ENCODE measurements at regions not wholly inside any gene's neighbourhood (a gene's known extent, or its start where the extent isn't known, plus 50 kb on each side); places are given as distances from the start of the nearest gene placed in this dataset.
"Not testable (repeated sequence)": the region's sequence is repeated elsewhere in the genome, so short reads cannot be mapped to it uniquely, and the experiment has no call there.

DNA sequence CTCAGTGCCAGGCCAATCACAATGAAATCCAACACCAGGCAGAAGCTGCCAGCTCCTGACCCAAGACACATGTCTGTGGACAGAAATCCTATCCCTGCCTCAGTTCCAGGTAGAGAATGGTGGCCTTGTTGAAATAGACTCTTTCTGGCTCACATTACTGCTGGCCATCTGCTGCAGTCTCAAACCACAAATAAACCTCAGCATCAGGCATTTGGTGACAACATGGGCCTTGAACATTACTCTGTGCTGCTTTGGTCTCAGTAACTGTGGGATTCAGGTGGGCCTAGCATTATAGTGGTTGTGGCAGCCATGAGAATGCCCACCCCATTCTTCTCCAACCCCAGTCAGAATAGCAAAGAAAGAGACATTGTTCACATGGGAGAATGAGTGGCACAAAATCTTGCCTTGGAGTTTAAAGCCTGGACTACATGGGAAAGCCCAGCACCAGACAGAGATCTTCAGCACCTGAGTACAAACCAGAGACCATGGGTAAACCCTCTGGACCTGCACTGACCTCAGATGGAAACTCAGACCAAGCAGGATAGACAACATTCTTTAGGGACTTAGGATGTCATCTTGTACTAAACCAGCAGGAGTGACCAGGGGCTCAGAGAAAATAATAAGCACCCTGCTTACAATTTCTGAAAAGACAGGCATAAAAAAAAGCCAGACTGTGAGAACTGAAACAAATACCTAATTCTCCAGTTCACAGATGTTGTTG lies 50.4 kb upstream of the TRAM1L1 start:
- DNase-seq, result no peak

DNA sequence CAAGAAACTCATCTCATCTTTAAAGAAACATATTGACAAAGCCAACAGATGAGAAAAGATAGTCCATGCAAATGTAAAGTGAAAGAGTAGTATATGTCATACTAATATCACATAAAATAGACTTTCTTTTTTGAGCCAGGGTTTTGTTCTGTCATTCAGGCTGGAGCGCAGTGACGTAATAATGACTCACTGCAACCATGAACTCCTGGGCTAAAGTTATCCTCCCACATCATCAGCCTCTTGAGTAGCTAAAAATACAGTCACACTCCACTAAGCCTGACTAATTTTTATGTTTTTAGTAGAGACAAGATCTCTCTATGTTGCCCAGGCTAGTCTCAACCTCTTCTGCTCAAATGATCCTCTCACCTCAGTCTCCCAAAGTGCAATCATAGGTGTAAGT lies 51.8 kb upstream of the TRAM1L1 start:
- no peak for DNase-seq

DNA sequence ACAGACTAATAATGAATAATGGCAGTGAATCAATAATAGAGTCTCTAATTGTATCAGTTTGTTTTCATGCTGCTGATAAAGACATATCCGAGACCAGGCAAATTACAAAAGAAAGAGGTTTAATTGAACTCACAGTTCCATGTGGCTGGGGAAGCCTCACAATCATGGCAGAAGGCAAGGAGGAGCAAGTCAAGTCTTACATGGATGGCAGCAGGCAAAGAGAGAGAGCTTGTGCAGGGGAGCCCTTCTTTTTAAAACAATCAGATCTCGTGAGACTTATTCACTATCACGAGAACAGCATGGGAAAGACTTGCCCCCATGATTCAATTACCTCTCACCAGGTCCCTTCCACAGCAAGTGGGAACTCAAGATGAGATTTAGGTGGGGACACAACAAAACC lies 53.4 kb upstream of the TRAM1L1 start:
- DNase-seq, result not testable (repeated sequence)

DNA sequence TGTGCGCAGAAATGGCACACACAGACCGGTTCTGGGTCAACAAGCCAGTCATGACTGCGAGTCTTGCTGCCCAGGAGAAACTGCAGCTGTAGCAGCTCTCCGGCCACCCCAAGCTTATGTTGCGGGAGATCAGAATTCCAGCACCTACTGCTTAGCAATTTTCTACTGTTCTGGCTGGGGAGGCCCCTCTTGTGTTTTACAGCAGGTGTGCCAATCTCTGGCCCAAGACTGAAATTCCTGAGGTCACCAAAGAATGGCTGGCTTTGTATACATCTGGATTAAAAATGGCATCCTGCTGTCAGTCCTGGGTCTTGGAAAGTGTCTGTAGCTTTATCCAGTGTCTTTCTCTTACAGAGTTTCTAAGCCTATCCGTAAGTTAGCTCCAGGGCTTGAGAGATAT lies 68.9 kb upstream of the TRAM1L1 start:
- no peak for DNase-seq

DNA sequence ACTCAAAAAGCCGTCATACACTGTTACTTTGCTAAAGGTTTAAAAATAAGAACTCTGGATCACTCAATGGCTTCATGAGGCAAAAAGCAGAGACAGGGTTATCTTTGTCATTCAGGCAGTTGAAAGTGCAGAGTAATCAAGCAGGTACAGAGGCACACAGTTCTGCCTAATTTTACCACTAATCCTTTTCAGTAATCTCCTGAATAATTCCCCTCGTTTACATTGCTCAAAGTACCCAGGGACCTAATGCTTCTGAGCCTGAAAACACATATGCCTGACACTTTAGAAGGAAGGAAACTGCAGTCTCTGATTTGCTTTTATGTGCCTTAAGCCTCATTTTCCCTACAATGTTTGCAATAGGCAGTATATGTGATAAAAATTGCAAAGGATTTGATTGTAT lies 71.4 kb upstream of the TRAM1L1 start:
- no peak for DNase-seq

DNA sequence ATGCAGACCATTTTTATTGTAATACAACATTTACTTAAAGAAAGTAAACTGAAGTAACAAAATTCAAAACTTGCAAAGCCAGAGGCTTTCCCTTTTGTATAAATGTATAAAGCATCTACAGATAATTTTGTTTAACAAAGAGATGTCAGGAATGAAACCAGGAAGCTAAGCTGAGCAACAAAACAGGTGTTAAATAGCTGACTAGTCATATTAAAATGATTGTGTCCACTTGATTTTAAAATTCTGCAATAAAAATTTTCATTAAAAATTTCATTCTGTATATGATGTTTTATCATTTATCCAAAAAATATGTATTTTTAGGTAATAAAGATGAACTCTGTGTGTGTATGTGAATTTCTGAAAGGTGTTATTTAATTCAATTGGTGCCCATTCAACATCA lies 72.0 kb upstream of the TRAM1L1 start:
- DNase-seq, result no peak

DNA sequence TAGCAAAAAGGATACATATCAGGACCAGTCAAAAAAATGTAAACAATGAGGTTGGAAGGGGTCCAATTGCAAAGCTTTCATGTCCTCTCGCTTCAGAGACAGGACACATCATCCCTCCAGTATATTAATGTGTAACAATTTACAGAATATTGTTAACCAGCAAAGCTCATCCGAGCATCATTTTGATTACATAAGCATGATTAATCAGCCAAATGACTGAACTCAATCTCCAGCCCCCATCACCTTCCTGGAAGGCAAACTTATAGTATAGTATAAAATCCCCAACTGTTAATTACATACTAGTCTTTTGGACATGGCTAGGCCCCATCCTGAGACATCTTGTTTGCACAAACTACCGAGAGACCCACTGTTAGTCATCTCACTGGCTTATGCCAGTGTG lies 77.6 kb upstream of the TRAM1L1 start:
- no peak for DNase-seq

DNA sequence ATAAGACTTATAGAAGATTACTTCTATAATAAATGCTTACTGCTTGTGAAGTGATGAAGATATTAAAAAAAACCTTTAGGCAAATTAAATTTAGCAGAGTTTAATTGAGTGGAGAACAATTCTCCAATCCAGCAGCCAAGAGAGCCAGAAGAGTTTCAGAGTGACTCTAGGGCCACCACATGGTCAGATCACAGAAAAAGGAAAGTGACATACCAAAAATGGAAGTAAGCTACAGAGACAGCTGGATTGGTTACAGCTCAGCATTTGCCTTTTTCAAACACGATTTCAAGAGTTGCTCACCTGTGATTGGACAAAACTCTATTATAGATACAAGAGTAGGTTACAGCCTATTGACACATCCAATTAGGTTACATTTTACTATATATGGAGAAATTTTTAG lies 79.0 kb upstream of the TRAM1L1 start:
- no peak for DNase-seq

DNA sequence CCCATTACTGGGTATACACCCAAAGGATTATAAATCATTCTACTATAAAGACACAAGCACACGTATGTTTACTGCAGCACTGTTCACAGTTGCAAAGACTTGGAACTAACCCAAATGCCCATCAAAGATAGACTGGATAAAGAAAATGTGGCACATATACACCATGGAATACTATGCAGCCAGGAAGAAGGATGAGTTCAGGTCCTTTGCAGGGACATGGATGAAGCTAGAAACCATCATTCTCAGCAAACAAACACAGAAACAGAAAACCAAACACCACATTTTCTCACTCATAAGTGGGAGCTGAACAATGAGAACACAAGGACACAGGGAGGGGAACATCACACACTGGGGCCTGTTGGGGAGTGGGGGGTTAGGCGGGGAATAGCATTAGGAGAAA lies 90.0 kb upstream of the TRAM1L1 start:
- DNase-seq, result not testable (repeated sequence)

DNA sequence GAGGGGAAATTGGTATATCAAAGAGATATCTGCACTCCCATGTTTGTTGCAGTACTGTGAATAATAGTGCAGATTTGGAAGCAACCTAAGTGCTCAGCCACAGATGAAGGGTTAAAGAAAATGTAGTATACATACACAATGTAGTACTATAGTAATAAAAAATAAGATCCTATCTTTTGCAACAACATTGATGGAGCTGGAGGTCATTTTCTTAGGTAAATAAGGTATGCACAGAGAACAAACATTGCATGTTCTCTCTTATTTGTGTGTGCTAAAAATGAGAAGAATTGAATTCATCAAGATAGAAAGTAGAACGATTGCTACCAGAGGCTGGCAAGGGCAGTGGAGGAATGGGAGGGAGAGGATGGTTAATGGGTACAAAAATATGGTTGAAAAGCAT lies 117.9 kb upstream of the TRAM1L1 start:
- DNase-seq, result no peak

DNA sequence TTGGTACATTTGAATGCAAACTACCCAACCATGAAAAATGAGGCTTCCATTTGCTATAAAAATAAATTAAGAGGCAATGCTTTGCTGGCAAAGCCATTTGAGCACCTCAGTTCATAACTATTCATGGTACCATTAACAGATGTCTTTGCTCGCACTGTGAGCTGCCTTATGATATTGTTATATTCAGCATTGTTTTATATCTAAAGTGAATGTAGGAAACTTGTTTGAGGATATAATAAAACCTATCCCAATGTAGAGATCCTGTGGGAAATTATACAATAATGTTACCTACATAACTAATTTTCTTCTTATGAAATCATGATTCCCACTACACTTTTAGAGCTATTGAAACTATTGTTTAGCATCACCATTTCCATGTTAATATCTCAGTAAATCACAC lies 125.2 kb upstream of the TRAM1L1 start:
- DNase-seq, result no peak

DNA sequence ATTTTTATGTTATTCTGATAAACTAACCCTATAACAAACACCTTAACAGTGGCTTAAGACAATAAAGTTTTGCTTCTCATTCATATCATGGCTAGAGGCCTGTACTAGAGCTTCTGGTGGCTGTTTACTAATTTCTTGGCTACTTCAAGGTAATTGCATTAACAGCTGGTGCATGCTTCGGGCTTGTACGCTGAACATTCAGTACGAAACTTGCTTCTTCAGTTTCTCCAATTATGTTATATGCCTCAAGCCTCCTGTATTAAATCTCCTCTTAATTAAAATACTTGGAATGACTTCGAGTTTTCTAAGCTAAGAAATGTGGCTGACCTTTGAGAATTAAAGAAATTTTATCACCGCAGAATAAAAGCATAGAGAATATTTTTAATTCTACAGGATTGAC lies 138.9 kb upstream of the TRAM1L1 start:
- DNase-seq, result no peak

DNA sequence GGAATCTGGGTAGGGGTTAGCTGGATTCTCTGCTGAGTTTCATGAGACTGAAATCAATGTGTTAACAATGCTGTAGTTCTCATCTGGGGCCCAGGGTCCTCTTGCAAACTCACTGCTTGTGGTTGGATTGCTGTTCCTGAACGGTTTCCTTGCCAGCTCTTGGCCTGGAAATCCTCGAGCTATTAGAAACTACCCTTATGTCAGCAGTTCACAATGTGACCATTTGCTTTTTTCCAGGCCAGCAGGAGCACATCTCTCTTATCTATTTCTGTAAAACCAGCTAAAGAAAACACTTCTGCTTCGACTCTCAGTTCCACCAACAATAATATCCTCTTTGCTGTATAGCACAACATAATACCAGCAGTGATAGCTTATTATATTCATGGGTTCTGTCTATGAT lies 140.1 kb upstream of the TRAM1L1 start:
- no peak for DNase-seq

DNA sequence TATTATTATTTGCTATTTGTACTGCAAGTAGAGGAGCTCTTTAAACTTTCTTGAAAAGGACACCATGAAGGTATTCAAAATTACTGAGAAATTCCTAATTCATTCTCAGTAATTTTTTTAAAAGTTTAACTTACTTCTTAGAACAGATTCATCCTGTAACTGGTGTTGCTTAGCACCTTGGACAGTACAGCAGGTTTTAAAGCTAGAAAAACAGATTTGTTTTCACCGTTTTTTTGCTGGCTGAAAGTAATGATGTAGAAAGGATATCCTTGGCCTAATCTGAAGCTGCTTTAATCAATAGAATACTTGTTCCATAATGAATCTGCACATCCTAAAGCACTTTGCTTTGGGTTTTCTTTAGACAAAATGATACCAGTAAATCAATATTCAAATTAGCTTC lies 142.5 kb upstream of the TRAM1L1 start:
- no peak for DNase-seq

DNA sequence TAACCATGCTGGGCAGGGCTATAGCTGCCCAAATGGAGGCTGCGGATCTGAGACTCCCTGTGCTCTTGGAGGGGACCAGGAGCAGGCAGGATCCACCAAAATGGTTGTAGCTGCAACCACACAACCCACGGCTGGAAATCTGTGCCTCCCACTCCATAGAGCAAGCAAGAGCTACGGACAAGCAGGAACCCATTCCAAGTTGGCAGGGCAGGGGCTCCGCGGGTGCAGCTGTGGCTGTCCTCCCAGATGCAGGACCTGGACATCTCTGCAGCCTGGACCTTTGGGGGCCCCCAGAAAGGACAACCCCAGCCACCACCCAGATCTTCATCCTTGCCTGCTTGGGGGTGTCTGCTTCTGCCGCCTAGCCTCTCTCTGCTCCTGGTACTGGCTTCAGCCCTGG lies 154.1 kb upstream of the TRAM1L1 start:
- no peak for DNase-seq

DNA sequence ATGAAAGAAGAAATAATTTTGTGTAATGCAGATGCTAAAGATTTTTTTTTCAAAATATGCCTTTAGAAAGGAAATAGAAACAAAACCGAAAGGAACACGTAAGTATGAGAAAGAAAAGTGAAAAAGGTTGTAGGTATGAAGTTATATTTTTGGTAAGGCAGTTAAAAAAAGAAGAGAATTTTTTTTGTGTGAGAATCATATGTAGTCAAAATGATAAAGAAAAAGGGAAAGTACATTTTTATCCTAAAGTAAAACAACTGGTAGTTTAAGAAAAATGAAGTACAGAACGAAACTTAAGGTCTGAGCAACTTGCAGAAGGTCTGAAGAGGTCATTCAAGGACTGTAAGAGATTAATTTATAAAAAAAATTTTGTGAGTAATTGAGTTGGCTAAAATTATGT lies 164.0 kb upstream of the TRAM1L1 start:
- no peak for DNase-seq

DNA sequence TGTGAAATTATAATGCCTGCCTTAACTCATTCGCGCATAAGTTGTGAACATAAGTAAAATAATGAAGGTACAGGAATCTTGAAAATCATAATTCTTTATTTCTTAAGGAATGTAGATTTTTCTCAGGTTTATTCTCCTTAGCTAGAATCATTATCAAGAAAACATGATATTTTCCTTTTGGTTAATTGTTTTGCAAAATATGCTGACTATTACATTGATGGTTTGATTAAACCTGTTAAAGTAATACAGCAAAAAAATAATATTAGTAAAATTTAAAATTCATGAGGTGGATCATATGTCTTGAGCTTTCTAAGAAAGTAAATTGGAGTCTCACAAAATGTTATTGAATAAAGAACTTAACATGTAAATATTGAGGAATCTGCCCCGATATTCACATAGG lies 178.7 kb upstream of the TRAM1L1 start:
- DNase-seq, result no peak

DNA sequence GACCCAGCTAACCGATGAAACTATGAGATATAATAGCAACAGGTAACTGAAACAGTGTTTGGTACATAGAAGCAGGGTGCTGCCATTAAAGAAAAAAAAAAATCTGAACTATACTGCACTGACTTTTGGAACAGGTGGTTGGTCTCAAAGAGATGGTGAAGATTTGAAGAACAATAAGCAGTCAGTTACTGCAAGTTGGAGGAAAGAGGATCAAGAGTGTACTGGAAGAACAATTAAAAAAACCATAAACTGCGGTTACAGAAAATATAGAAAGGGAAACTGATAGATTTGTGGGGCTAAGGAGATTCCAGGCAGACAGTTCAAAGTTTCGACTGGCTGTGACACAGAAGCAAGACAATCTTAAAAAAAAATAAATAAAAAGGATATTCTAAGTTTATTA lies 181.9 kb upstream of the TRAM1L1 start:
- no peak for DNase-seq

DNA sequence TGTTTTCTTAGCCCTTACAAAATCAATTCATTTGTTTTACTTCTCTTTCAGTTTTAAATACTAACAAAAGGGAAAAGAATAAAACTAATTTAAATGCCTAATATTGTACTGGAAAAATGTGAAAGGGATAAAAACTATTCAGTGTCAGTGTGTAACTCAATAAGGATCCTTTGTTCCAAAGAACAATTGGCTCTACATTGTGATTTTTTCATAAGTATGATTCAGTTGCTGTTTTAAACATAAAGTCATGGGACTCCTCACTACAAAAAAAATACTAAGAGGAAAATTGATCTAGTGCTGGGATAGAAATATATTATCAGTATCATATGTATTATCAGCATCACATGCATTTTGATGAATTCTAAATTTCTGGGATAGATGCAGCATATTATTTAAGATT lies 199.4 kb upstream of the TRAM1L1 start:
- DNase-seq, result no peak

DNA sequence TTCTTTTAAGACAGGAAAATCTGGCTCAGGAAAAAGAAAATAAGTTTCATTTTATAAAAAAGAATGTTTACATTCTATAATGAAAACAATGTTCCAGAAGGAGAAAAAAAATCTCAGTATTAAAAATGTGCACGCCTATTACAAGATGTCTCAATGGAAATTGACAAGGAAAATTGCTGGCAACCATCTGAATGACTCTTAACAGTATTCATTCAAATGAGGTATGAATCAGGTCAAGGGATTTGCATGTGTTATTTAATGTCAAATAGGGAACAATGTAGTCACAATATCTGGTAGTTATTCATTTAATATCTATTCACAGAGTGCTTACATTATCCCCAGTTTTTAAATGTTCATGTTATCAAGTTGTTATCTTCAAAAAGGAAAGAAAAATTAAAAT lies 208.4 kb upstream of the TRAM1L1 start:
- no peak for DNase-seq

DNA sequence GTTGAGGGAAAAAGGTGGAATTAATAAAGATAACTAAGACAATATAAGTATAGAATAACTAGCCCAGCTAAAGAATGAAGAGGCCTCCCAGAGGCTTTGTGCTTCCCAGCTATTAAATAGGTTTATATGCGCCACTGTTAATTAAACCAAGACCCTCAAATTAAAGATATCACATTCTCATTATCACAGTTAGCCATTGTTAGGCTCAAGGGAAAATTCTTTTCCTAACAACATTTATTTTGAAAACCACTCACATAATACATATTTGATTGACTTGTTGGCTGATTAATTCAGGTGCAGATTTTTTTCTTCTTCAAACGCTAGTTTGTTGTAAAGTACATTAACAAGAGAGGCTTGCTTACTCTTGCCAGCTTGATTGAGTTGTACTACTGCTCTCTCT lies 216.8 kb upstream of the TRAM1L1 start:
- DNase-seq, result no peak

DNA sequence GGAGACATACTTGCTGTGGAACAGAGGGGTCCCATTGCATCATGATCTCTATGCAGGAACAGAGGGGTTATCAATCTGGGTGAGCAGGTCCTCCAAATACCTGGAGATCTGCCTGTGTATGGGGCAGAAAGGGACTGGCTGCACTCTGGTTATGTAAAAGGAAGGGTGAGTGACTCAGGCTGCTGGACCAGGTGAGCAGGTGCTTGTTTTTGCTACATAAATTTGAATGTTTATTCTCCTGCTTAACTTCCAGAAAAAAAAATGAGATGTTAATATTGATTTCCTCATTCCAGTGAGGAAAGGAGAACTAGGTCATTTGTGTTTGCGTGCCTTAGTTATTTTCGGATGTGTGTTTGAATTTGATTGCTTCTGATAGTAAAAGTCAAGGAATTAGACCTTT lies 225.8 kb upstream of the TRAM1L1 start:
- no peak for DNase-seq

DNA sequence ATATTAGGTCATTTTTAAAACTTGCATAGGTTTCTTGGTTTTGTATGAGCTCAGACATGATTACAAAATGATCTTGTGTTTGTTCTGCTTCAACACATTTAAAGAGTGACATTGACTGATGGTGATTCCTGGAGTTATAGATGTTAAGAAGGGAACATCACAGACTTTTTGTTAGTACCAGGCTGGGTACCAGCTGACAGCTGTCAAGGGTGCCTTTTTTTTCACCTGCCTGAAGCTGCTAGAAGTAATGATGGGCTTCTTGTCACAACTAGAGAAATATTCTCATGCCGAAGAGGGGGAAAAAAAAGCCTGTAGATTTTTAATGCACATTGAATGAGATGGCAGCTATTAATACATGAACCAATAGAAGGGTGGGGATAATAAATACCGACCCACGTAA lies 226.6 kb upstream of the TRAM1L1 start:
- DNase-seq, result no peak

DNA sequence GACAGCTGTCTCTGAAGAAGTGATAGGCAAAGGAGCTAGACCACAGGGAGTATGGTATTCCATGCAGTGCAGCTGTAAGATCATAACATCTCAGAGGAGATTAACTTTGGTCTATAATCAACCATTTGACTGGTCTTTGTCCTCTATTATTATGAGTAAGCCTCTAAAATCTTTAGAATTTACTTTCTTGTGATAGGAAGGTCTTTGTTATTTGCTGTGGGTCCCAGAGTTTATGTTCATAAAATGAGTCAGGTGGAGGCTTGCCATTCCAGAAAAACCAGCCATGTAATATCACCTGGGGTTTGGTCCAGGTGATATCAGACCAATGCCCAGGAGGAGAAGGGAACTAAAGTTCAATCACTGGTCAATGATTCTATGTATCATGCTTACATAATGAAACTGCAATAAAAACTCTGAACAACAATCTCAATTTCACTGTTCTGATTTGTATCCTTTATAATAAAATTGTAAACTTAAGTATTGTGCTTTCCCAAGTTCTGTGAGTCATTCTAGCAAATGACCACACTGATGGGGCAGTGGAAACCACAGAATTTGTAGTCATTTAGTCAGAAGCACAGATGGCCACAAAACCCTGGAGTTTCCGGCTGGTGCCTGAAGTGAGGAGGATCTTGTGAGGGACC lies 239.6 kb upstream of the TRAM1L1 start:
- DNase-seq, result no peak

DNA sequence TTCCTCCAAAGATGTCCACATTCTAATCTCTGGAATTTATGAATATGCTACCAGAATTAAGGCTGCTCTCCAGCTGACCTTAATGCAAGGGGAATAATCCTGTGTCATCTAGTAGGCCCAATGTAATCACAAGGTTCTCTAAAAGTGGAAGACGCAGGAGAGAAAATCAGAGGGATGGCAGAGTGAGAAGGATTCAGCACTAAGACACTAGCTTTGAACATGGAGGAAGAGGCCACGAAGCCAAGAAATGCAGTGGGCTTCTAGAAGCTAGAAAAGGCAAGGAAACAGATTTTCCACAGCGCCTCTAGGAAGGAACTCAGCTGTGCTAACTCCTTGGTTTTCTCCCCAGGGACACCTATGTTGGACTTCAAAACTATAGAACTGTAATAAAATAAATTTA lies 240.7 kb upstream of the TRAM1L1 start:
- no peak for DNase-seq

All from activated effector memory CD4-positive, alpha-beta T cell treated with anti-CD3 and anti-CD28 coated beads, Interleukin-2, amount 50 U/mL, for 16 hours (primary cell).